ENCODE measurements at regions not wholly inside any gene's neighbourhood (a gene's known extent, or its start where the extent isn't known, plus 50 kb on each side); places are given as distances from the start of the nearest gene placed in this dataset.
"Not testable (repeated sequence)": the region's sequence is repeated elsewhere in the genome, so short reads cannot be mapped to it uniquely, and the experiment has no call there.

DNA sequence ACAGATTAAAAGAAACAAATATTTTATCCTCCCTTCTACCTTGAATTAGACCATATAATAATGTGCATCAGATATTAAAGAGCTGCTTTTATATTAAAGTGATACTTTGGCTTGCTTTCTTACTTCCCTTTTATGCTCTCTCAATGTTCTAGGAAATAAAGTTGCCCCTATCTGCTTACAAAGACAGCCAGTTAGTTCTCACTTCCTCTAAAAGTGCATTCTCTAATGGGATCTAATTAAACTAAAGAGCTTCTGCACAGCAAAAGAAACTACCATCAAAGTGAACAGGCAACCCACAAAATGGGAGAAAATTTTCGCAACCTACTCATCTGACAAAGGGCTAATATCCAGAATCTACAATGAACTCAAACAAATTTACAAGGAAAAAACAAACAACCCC lies 224.1 kb upstream of the CADM2 start:
- dilution Hi-C loops (cut with HindIII; ENCODE audit: low sequenced_read_pairs, unreplicated experiment): not testable (repeated sequence)

More for the DNA sequence above, 224.1 kb upstream of the CADM2 start:
- CTCF ChIA-PET; H4K5ac ChIP-seq (ENCODE audit: low read depth, low read length); BruUV-seq (replicated peaks); ATAC-seq (ENCODE audit: low read depth); H4K8ac ChIP-seq (ENCODE audit: low read depth in 2 of 2, low read length in 2 of 2); H3K56ac ChIP-seq (ENCODE audit: extremely low read depth, insufficient read depth, low read length); H3K27ac ChIP-seq (ENCODE audit: insufficient read depth, low read length); intact Hi-C loops (cut with micrococcal nuclease); H3K27me3 ChIP-seq (ENCODE audit: control insufficient read depth, insufficient read depth, low read length); H4K20me1 ChIP-seq (ENCODE audit: insufficient read depth, low read length); H3K14ac ChIP-seq (replicated peaks; ENCODE audit: low read depth, low read length); H2BK15ac ChIP-seq (ENCODE audit: low read depth, low read length); H3K23ac ChIP-seq (ENCODE audit: low read depth, low read length); H2AK5ac ChIP-seq (ENCODE audit: low read depth, low read length); in situ Hi-C loops (cut with MboI; ENCODE audit: low sequenced_read_pairs); H2BK5ac ChIP-seq (ENCODE audit: low read depth, low read length, poor library complexity, severe bottlenecking); H3K9me3 ChIP-seq (ENCODE audit: control insufficient read depth, insufficient read depth, low read length); H4K91ac ChIP-seq (ENCODE audit: insufficient read depth, low read depth, low read length); H3K4me2 ChIP-seq (ENCODE audit: low read depth, low read length); H3K4ac ChIP-seq (ENCODE audit: low read depth, low read length); H3K4me1 ChIP-seq (ENCODE audit: control insufficient read depth, insufficient read depth, low read length); H3K9me1 ChIP-seq (ENCODE audit: insufficient read depth, low read length); H2BK120ac ChIP-seq (ENCODE audit: low read depth, low read length); DNase-seq; H2AFZ ChIP-seq (replicated peaks; ENCODE audit: low read length, poor library complexity); H3K4me3 ChIP-seq (ENCODE audit: insufficient read depth, low read depth, low read length); H2AK9ac ChIP-seq (replicated peaks; ENCODE audit: low read depth, low read length, poor library complexity); H2BK20ac ChIP-seq (ENCODE audit: low read depth, low read length); POLR2A ChIA-PET (ENCODE audit: unreplicated experiment); H3K79me1 ChIP-seq (ENCODE audit: low read depth in 1 of 2, low read length in 2 of 2); H3K18ac ChIP-seq (ENCODE audit: low read depth, low read length); H3K9ac ChIP-seq (ENCODE audit: low read depth, low read length); H3K36me3 ChIP-seq (ENCODE audit: control insufficient read depth, insufficient read depth, low read length): not testable (repeated sequence)
- WGBS, 2 experiments (ENCODE audit: extremely low coverage in 2 of 2, insufficient read length in 1 of 2): no CpG with 5 or more reads among the region's 1 CpG

All from IMR-90 (cell line).